T-helper 2 cell (primary cell): ENCODE measurements at regions not wholly inside any gene's neighbourhood (a gene's known extent, or its start where the extent isn't known, plus 50 kb on each side); places are given as distances from the start of the nearest gene placed in this dataset.

Experiments
- DNase-seq, 5 experiments: peaks; one replicate each; pipeline versions ENCODE4 v3.0.0 to v3.0.0-alpha.2; 2012 to 2022

GRCh38 chr4:24720979-24721378, 74.4 kb upstream of the SOD3 start:
- no peak for DNase-seq

GRCh38 chr4:24722026-24722568, 73.3 kb upstream of the SOD3 start:
- no peak for DNase-seq

DNA sequence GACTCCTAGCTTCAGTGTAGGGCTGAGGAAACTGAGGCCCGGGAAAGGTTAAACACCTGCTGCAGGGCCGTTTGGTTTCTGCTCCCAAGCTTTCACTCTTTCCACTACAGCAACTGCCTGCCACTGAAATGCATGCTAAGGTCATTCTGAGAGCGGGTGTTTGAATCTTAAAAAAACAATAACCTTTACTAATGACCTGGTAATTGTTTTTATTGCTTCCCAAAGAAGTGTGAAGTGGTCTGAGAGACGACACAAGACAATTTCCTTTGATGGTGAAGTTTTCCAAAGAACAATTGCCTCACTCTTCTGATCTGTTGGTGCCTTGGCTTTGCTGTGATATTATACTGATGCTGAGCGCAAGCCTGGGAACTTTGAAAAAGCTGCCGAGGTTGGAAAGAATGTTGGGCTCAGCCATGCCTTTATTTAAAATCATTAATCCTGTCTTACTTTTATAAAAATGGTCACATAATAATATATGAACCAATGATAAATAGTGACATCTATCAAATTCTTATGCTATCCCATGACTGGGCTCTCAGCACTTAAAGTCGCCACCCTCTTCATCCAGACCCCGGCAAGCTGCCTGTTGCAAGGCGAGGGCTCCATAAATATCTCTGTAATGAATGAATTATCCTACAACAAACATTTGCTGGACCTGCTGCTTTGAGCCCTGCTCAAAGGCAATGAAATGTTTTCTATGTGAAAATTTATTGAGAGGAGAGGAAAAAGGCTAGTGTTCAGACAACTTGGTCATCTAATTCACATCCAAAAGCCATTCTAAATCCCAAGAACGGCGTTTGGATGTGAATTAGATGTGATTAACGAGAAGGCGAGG, 67.8 kb upstream of the SOD3 start:
- no peak for DNase-seq

DNA sequence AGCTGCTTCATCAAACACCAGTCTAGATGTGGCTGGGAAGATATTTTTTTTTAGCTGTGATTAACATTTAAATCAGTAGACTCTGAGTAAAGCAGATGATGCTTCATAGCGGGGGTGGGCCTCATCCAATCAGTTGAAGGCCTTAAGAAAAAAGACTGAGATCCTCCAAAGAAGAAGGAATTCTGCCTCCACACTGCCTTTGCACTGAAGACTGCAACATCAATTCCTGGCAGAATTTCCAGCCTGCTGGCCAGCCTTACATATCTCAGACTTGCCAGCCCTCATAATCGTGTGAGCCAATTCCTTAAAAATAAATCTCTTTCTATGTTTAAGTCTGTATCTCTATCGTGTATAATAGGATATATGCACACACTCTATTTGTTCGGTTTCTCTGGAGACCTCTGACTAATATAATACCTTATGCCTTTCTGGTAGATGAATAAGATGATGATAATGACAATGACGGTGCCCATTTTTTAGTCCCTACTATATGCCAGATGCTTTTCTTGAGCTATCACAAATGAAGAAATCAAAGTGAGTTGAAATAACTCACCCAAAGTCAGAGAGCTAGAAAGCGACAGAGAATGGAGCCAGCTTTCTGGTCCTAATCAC, 66.1 kb upstream of the SOD3 start:
- no peak for DNase-seq

GRCh38 chr4:24730256-24731001, 64.9 kb upstream of the SOD3 start:
- no peak for DNase-seq

DNA sequence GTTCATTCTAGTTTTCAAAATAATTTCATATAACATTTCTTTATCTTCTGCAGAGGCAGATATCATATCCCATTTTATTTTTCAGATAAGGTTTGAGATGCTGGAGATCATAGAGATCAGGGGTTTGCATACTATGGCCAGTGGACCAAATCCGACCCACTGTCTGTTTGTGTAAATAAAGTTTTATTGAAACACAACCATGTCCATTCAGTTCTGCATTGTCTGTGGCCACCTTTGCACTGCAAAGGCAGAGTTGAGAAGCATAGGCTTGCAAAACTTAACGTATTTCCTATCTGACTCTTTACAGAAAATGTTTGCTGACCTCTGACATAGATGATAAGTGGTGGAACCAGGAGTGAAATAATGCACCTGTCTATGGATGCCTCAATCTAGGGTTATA, 63.9 kb upstream of the SOD3 start:
- DNase-seq, result no peak

- DNase-seq, result no peak
Measured at GRCh38 chr4:24734511-24734910, 60.9 kb upstream of the SOD3 start.

GRCh38 chr4:24736066-24736465, 59.3 kb upstream of the SOD3 start:
- DNase-seq, result peak in 1 of 5 experiments; percentile 3

- no peak for DNase-seq
Measured at GRCh38 chr4:24741910-24742309, 53.5 kb upstream of the SOD3 start.

- DNase-seq, result no peak
Measured at GRCh38 chr4:24742335-24742734, 53.0 kb upstream of the SOD3 start.

DNA sequence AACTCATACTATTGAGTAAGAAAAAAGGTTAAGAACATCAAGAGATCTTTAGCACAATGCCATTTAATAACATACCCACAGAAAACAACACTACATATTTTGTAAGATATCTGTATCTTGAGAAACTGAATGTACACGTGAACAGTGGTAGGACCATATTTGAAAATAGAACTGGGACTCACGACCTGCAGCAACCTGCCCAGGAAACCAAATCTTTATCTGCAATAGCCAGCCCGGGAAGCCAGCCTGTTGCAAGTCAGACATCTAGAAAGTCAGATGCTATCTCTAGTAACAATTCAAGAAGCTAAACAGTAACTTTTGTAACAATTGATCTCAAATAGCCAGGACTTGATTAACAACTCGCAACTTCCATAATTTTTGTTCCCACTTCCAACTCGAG, 52.6 kb upstream of the SOD3 start:
- DNase-seq, result no peak

GRCh38 chr4:24743206-24743605, 52.2 kb upstream of the SOD3 start:
- DNase-seq, result no peak

DNA sequence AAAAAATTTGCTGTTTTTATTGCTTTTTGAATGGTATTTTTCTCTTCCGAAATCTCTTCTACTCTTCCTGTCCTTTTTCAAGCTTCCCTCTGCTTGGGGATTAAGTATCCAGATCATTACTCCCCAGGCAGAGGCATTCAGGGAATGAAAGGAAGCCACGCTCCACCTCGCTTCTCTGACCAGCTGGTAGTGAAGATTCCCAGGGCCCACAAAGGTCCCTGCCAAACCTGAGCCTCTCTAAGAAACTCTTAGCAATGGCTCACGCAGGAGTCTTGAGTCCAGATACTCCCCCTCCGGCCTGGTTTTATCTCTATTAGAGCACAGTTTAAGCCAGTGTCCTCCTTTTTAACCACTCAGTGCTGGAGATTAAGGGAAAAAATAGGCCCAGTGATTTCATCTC, 51.4 kb upstream of the SOD3 start:
- no peak for DNase-seq

DNA sequence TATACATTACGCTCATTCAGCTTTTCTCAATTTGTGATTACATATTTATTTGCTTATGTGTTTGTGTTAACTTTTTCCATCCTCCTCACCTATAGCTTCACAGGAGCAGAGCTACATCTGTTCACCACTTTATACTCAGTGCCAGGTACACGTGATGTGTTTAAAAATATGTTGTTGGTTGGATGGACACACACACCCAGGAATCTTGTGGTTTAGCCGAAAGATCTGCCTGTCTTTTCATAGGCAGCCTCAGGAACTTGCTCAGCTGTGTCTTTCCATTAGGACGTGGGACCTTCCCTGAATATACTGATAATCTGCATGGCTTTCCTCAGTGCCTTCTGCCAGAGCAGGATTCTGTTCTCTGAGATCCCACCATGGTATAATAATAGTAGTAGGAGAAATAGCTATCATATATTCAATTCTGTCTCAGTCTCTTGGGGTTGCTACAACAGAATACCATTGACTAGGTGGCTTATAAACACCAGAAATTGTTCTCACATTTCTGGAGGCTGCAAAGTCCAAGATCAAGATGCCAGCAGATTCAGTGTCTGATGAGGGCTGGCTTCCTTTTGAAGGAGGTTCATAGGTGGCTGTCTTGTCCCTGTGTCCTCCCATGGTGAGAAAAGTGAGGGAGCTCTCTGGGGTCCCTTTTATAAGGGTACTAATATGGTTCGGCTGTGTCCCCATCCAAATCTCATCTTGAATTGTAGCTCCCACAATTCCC, 50.0 kb upstream of the SOD3 start:
- no peak for DNase-seq
